GM10266 (cell line): ENCODE measurements at regions not wholly inside any gene's neighbourhood (a gene's known extent, or its start where the extent isn't known, plus 50 kb on each side); places are given as distances from the start of the nearest gene placed in this dataset.

Experiments
- DNase-seq: peaks from one replicate; pipeline ENCODE4 v3.0.0; 2012; ENCODE audit errors: extremely low spot score
- CTCF ChIP-seq: IDR thresholded peaks from 2 replicates; pipeline ENCODE4 v1.5.1; 2012; ENCODE audit warnings: mild to moderate bottlenecking, low read depth; ENCODE audit not compliant: control insufficient read depth, insufficient read depth; ENCODE audit errors: missing control alignments

GRCh38 chr9:16278326-16278999 is 592.0 kb downstream of the BNC2 start:
- TF ChIP-seq CTCF, result no peak
- no peak for DNase-seq

GRCh38 chr9:16281707-16282106 is 588.8 kb downstream of the BNC2 start:
- no peak for TF ChIP-seq CTCF
- DNase-seq, result no peak

- DNase-seq, result no peak
- TF ChIP-seq CTCF, result no peak
Measured at GRCh38 chr9:16282216-16282615, 588.3 kb downstream of the BNC2 start.

DNA sequence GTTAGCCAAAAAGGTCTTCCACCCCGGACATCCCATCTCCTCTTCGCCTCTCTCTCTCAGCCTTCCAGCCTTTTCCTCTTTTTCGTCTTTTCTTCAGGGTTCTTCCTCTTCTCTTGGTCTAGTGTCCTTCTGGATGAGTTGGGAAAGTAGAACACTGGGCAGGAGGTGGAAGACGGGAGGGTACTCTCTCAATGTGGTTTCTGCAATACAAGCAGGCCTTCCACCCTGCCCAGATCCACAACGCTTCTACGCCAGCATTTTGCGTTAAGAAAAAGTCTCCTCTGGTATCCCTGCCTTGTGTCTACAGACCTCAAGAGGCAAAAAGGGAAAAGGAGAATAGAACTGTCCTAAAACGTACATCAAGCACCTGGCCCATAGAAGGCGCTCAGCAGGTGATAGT is 587.8 kb downstream of the BNC2 start:
- no peak for DNase-seq
- TF ChIP-seq CTCF, result no peak

DNA sequence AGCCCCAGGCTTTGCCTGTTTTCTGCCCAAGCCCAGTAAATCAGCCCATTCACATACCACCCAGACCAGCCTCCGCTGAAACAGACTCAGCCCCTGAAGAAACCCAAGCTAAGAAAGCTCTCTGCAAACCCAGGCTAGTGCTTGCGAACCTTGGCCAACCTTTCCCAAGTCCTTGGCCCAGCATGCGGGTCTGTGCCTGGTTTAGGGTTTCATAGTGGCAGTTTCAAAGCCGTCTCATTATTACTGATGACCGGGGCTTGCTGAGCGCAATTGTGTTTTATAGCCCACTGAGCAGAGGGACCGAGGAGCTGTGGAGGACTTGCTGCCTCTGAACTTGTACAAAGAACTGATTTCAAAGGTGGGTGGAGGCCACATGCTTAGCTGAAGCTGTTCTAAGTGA is 584.3 kb downstream of the BNC2 start:
- no peak for DNase-seq
- TF ChIP-seq CTCF, result no peak

GRCh38 chr9:16289639-16290038 is 580.8 kb downstream of the BNC2 start:
- no peak for DNase-seq
- TF ChIP-seq CTCF, result no peak

- no peak for TF ChIP-seq CTCF
- DNase-seq, result no peak
Measured at GRCh38 chr9:16290169-16290568, 580.3 kb downstream of the BNC2 start.
